Stimulated activated CD4-positive, alpha-beta T cell treated with anti-CD3 and anti-CD28 coated beads, Interleukin-2, amount 100 ng/mL, for 24 hours (primary cell): ENCODE measurements at regions not wholly inside any gene's neighbourhood (a gene's known extent, or its start where the extent isn't known, plus 50 kb on each side); places are given as distances from the start of the nearest gene placed in this dataset.

ENCODE experiments used
- DNase-seq, 2 donors: peaks; one replicate each; pipeline ENCODE4 v3.0.0-alpha.2; 2020

GRCh38 chr3:187957165-187957581 lies 196.8 kb upstream of the LPP start:
- no peak for DNase-seq

GRCh38 chr3:187957582-187957981 lies 196.4 kb upstream of the LPP start:
- DNase-seq: no peak

GRCh38 chr3:187958432-187959003 lies 195.4 kb upstream of the LPP start:
- DNase-seq: peak; percentile 39 to 55

- no peak for DNase-seq
Observed at GRCh38 chr3:187960820-187961219, 193.1 kb upstream of the LPP start.

GRCh38 chr3:187961366-187961765 lies 192.6 kb upstream of the LPP start:
- no peak for DNase-seq

GRCh38 chr3:187963003-187963676 lies 190.8 kb upstream of the LPP start:
- DNase-seq: no peak

GRCh38 chr3:187963677-187964385 lies 190.1 kb upstream of the LPP start:
- no peak for DNase-seq

- no peak for DNase-seq
Observed at GRCh38 chr3:187964760-187965159, 189.2 kb upstream of the LPP start.

- DNase-seq: no peak
Observed at GRCh38 chr3:187966096-187966495, 187.9 kb upstream of the LPP start.

- no peak for DNase-seq
Observed at GRCh38 chr3:187966636-187967406, 187.1 kb upstream of the LPP start.

- no peak for DNase-seq
Observed at GRCh38 chr3:187967993-187968392, 186.0 kb upstream of the LPP start.

- no peak for DNase-seq
Observed at GRCh38 chr3:187968883-187969580, 184.9 kb upstream of the LPP start.

GRCh38 chr3:187969581-187969950 lies 184.4 kb upstream of the LPP start:
- DNase-seq: no peak

- no peak for DNase-seq
Observed at GRCh38 chr3:187970106-187970505, 183.9 kb upstream of the LPP start.

- DNase-seq: no peak
Observed at GRCh38 chr3:187971629-187972028, 182.3 kb upstream of the LPP start.

- no peak for DNase-seq
Observed at GRCh38 chr3:187972454-187972853, 181.5 kb upstream of the LPP start.

- DNase-seq: peak in 1 of 2 donors; percentile 24
Observed at GRCh38 chr3:187973977-187974870, 179.7 kb upstream of the LPP start.

GRCh38 chr3:187974871-187975271 lies 179.1 kb upstream of the LPP start:
- no peak for DNase-seq

- peak; percentile 24 to 41 for DNase-seq
Observed at GRCh38 chr3:187975561-187976364, 178.2 kb upstream of the LPP start.

GRCh38 chr3:187976365-187976900 lies 177.5 kb upstream of the LPP start:
- DNase-seq: peak; percentile 46 to 58

GRCh38 chr3:187977659-187978058 lies 176.3 kb upstream of the LPP start:
- no peak for DNase-seq
